ENCODE measurements at regions not wholly inside any gene's neighbourhood (a gene's known extent, or its start where the extent isn't known, plus 50 kb on each side); places are given as distances from the start of the nearest gene placed in this dataset.

DNA sequence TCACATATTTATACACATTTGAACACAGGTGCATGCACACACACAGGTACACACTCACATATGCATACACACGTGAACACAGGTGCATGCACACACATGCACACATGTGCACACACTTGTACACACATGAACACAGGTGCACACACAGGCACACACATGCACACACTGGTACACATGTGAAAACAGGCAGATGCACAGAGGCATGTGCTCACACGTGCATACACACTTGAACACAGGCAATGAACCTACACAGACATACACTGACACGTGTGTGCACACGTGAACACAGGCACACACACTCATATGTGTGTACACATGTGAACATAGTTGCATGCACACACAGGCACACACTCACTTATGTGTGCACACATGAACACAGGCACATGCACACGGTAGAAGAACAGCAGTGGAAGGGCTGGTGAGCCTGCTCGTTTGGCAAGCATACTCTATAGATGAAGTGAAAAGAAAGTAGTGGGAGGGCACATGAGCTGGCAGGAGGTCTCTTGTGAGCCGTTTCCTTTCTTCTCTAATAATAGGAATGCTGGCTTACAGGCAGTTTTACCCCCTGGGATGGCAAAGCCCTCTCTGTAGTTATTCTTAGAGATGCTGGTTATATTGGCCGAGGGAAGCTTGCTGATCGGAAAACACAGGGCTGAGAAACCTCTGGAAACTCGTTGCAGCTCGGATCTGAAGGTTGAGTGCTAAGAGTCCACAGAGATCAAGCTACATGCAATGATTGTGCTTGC lies 279.6 kb upstream of the CLNK start:
- intact Hi-C loops (cut with DNase I), result no loop called here
- WGBS, 2 donors, result 76 to 79% methylated on average over 11 of the region's 11 CpGs
- H3K36me3 ChIP-seq, result no peaks in the 10 kb centered on the region
- DNase-seq, result no peak
- H3K4me1 ChIP-seq, result no peaks in the 10 kb centered on the region
- no peak overlapping the region for H3K27ac ChIP-seq
- no peak overlapping the region for H3K4me3 ChIP-seq
- TF ChIP-seq POLR2A (IDR thresholded peaks at IDR 0.05) (no peak), CTCF (IDR thresholded peaks at IDR 0.05) (no peak)
- no peaks in the 10 kb centered on the region for H3K27me3 ChIP-seq
- no peaks in the 10 kb centered on the region for H3K9me3 ChIP-seq

GRCh38 chr4:10963241-10963640 lies 278.7 kb upstream of the CLNK start:
- Histone ChIP-seq H3K9me3 (no peaks in the 10 kb centered on the region), H3K4me3 (no peak overlapping the region), H3K27ac (no peak overlapping the region), H3K36me3 (no peaks in the 10 kb centered on the region), H3K27me3 (no peaks in the 10 kb centered on the region), H3K4me1 (no peaks in the 10 kb centered on the region)
- TF ChIP-seq CTCF (IDR thresholded peaks at IDR 0.05), result no peak
- no peak for TF ChIP-seq POLR2A (IDR thresholded peaks at IDR 0.05)
- WGBS, 2 donors, result 79 to 81% methylated on average over 5 of the region's 5 CpGs
- intact Hi-C loops (cut with DNase I), result no loop called here
- no peak for DNase-seq

- Histone ChIP-seq H3K9me3 (no peaks in the 10 kb centered on the region), H3K4me1 (no peaks in the 10 kb centered on the region), H3K27ac (no peak overlapping the region), H3K4me3 (no peak overlapping the region), H3K36me3 (no peaks in the 10 kb centered on the region), H3K27me3 (no peaks in the 10 kb centered on the region)
- no peak for DNase-seq
- intact Hi-C loops (cut with DNase I), result no loop called here
- WGBS, 2 donors, result 29 to 35% methylated on average over 1 of the region's 1 CpG
- TF ChIP-seq POLR2A (IDR thresholded peaks at IDR 0.05) (no peak), CTCF (IDR thresholded peaks at IDR 0.05) (no peak)
Observed at GRCh38 chr4:10962246-10962645, 277.7 kb upstream of the CLNK start.

DNA sequence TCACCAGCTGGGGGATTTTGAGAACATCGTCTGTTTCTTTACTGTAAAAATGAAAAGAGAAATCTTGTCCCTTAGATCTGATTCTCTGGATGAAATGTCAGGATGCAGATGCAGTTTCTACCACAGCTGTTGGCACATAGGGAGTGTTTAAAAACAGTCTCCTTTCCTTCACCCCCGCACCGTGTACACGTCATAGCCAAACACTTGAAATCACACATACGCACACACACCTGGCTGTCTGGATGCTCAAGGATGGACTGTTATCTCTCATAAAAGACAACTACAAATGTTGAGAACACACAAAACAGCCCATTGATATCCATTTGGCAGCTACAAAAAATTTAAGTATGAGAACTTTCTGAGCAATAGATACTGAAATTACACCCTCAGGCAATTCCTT lies 275.8 kb upstream of the CLNK start:
- DNase-seq, result no peak
- no peak overlapping the region for H3K27ac ChIP-seq

GRCh38 chr4:10959586-10959985 lies 275.0 kb upstream of the CLNK start:
- intact Hi-C loops (cut with DNase I), result no loop called here
- 61 to 87% methylated on average over 1 of the region's 1 CpG for WGBS, 2 donors
- Histone ChIP-seq H3K4me1 (peaks cover 0 to 11% (median 4%) of the 10 kb centered on the region in 3 donors), H3K36me3 (no peaks in the 10 kb centered on the region), H3K9me3 (no peaks in the 10 kb centered on the region), H3K4me3 (no peak overlapping the region), H3K27ac (no peak overlapping the region), H3K27me3 (no peaks in the 10 kb centered on the region)
- TF ChIP-seq POLR2A (IDR thresholded peaks at IDR 0.05) (no peak), CTCF (IDR thresholded peaks at IDR 0.05) (no peak)
- no peak for DNase-seq

More for the DNA sequence above, 275.8 kb upstream of the CLNK start:
- Histone ChIP-seq H3K4me1 (peaks cover 0 to 3% (median 0%) of the 10 kb centered on the region in 3 donors), H3K9me3 (no peaks in the 10 kb centered on the region), H3K4me3 (no peak overlapping the region), H3K36me3 (no peaks in the 10 kb centered on the region), H3K27me3 (no peaks in the 10 kb centered on the region)
- TF ChIP-seq CTCF (IDR thresholded peaks at IDR 0.05) (no peak), POLR2A (IDR thresholded peaks at IDR 0.05) (no peak)
- intact Hi-C loops (cut with DNase I), result no loop called here
- 71 to 80% methylated on average over 4 to 5 of the region's 5 CpGs for WGBS, 2 donors
